GM19438 (cell line): ENCODE measurements at regions not wholly inside any gene's neighbourhood (a gene's known extent, or its start where the extent isn't known, plus 50 kb on each side); places are given as distances from the start of the nearest gene placed in this dataset.

Experiments
- ATAC-seq: cut with Tn5 transposase; IDR thresholded peaks from one replicate; pipeline ENCODE4 v1.9.1; 2021; ENCODE audit warnings: low read depth; ENCODE audit not compliant: unreplicated experiment

GRCh38 chr2:12379143-12379542, 337.6 kb upstream of the TRIB2 start:
- ATAC-seq: no peak

DNA sequence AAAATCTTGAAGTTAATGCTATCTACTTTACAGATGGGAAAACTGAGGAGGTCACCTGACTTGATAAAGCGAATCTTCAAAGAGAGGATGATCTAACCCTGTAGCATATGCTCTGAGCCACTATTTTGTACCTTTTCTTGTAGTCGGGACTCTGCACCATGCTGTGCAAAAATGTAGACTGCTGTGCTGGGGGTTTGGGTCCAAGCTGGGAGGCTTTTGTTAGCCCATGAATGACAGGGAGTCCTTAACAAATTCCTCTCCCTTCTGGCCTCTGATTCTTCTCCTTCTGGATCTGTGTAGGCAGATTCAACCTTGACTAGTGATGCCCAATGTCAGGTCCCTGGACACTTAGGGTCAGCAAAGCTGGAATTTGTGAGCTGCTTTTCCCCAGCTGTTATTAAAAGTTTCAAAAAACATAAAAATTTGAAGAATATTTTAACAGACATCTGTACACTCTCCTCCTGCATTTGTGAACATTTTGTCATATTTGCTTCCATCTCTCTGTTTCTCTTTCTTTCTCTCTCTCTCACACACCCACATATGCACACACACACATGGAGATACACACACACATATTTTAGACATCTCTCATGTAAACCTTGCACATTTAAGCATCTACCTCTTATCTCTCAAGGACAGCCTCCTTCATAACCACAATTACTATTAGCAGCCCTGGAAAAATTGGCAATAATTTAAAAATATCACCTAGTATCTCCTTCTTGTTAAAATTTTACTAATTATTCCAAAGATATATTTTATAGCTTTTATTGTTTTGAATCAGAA, 335.0 kb upstream of the TRIB2 start:
- ATAC-seq: no peak

GRCh38 chr2:12382366-12382765, 334.4 kb upstream of the TRIB2 start:
- no peak for ATAC-seq

GRCh38 chr2:12389344-12390045, 327.2 kb upstream of the TRIB2 start:
- ATAC-seq: no peak

DNA sequence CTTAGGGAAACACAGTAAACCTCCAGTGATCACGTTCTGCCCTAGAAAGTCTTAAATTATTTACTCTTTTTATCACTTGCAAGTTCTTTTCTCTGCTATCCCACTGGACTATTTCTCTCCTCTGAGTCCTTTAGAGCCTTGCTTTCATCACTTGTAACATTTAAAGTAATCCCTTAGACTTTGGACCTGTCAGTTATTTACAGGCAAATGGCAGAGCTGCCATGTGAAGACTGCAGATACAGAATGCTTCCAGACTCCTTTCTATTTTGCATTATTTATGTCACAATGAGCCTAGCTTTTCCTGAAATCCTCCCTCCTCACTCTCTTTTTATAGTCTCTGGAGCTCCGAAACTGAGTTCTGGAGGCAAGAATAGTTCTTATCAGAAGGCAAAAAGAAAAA, 325.6 kb upstream of the TRIB2 start:
- no peak for ATAC-seq

DNA sequence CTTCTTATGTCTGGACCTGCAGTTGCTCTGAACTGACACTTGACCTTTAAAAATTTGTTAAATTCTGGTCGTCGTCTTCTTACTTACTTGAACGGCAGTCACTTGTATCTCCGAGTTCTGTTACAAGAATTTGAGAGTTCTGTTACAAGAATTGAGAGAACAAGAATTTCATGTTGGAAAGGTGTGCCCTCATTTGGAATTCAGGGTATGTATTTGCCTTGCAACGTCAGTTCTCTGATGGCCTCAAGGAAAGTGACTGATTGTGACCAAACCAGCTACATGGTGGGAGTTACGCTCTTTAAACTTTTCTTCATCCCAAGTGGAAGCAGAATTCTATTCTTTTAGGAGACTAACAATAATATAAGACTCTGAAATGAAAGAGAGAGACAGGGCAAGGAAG, 320.0 kb upstream of the TRIB2 start:
- no peak for ATAC-seq

DNA sequence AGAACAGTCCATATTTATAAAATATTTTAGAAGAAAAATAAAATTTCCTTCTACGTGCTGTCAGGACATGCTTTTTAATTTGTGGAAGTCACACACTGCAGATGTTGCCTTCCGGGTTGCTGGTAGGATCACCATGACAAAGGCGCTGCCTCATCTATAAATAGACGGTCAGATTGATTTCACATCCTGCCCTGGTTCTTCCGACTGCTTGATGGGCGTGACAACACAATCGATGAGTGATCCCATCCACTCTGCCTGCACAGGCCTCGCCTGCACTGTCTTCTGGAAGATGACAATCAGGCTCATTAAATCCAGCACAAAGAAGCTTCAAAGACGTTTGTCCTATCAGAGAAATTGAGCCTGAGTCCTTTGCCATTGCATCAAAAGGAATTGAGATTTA, 318.9 kb upstream of the TRIB2 start:
- no peak for ATAC-seq

DNA sequence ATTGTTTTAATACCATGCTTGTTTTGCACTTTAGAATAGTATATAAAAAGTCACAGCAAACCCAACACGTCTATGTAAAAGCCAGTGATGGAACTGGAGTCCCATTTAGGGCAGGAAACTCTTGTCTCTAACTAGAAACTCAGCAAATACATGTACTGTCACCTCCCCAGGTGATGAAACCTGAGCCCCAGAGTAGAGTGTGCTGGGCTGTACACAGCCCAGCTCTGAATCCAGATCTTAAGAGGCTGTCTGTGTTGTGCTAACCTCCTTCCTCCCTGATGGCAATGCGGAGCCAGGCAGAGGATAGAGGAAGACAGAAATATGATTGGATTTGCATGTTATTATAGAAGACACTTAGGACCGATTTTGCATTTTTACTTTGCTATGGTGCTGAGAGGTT, 317.5 kb upstream of the TRIB2 start:
- ATAC-seq: no peak

DNA sequence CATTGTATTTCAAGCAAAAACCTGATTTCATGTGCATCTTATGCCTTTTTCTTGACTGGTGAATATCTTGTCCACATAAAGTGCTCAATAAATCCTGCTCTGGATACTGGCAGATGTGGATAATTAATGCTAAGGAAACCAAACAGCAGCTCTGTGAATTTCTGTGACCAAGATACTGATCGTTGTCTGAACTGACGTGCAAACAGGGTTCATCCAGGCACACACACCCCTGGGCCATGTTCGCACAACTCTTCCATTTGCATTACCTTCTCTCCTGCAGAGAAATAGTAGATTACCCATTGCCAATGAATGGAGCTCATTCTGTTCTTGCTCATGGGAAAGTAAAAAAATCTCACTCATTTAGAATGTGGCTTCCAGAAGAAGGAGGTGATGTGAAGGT, 316.2 kb upstream of the TRIB2 start:
- ATAC-seq: no peak

DNA sequence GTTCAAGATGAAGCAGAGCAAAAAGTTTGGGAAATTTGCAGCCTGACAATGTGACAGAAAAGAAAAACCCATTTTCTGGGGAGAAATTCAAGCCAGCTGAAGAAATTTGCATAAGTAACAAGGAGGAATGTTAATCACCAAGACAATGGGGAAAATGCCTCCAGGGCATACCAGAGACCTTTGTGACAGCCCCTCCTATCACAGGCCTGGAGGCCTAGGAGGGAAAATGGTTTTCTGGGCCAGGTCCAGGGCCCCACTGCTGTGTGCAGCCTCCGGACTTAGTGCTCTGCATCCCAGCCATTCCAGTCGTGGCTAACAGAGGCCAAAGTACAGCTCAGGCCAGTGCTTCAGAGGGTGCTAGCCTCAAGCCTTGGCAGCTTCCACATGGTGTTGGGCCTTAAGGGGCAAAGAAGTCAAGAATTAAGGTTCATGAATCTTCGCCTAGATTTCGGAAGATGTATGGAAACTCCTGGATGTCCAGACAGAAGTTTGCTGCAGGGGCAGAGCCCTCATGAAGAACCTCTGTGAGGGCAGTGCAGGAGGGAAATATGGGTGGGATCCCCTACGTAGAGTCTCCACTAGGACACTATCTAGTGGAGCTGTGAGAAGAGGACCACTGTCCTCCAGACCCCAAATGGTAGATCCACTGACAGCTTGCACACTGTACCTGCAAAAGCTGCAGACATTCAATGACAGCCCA, 314.1 kb upstream of the TRIB2 start:
- ATAC-seq: no peak

GRCh38 chr2:12404497-12404896, 312.2 kb upstream of the TRIB2 start:
- no peak for ATAC-seq

DNA sequence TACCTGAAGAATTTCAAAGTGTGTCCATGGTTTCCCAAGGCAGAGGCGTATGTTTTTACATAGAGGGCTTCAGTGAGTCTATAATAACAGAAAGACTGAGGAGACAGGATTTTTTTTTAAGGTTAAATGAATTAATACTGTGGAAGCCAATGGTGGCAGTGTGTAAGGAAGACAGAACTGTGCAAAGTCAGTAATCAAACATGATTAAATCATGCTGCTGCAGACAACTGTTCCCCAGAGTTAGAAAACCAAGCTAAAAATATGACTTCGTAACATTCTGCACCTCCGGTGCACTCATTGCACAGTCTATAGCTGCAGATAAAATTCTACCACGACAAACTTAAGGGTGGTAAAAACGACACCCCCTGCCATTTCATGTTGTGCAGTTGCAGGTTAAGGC, 309.6 kb upstream of the TRIB2 start:
- ATAC-seq: no peak

- ATAC-seq: peak; percentile 92
These were observed 303.8 kb upstream of the TRIB2 start for GRCh38 chr2:12412898-12413305.

GRCh38 chr2:12415536-12415935, 301.2 kb upstream of the TRIB2 start:
- ATAC-seq: no peak

DNA sequence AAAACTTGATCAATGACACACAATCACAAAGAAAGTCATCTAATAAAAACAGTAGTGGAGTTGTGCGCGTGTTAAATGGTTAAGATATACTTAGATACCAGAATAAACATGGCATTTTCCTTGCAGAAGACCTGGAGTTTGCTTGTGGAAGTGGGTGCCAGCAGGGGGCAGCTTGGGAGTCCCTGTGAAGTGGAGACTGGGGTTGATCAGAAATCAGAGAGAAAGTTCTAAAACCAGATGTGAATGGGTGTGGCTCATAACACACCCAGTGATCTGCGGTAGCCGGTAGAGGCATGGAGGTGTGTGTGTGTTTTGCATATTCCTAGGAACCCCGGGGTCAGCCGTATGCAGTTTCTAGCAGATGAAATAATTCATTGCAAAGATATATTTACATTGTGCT, 300.1 kb upstream of the TRIB2 start:
- ATAC-seq: no peak

GRCh38 chr2:12417786-12418185, 298.9 kb upstream of the TRIB2 start:
- ATAC-seq: no peak

GRCh38 chr2:12419803-12420202, 296.9 kb upstream of the TRIB2 start:
- ATAC-seq: no peak

- ATAC-seq: no peak
These were observed 295.7 kb upstream of the TRIB2 start for GRCh38 chr2:12421046-12421445.

DNA sequence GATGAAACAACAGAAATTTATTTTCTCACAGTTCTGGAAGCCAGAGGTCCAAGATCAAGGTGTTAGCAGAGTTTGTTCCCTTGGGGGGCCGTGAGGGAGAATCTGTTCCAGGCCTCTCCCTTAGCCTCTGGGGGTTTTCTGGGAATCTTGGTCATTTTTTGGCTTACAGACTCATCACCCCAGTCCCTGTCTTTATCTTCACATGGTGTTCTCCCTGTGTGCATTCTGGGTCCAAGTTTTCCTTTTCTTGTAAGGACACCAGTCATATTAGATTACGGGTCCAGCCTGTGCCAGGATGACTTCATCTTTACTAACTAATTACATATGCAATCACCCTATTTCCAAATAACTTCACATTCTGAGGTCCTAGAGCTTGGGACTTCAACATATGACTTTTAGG, 292.5 kb upstream of the TRIB2 start:
- ATAC-seq: no peak

- no peak for ATAC-seq
These were observed 291.9 kb upstream of the TRIB2 start for GRCh38 chr2:12424809-12425208.

- no peak for ATAC-seq
These were observed 288.4 kb upstream of the TRIB2 start for GRCh38 chr2:12428324-12428723.

DNA sequence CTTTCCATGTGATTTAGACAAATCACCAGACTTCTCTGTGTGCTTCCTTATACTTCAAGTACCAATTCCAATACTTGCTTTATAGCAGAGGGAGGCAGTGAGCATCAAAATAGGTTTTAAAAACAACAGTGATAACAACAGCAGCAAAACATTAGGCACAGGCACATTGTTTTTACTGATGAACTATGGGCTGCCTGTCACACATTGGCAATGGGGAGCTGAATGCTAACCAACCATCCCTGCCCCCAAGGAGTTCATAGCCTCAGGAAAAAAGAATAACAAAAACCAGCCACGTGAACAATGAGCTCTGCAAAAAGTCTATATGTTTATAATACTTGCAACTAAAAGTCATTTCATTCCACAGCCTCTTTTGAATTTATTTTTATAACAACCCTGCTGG, 287.9 kb upstream of the TRIB2 start:
- no peak for ATAC-seq
